ENCODE measurements at regions not wholly inside any gene's neighbourhood (a gene's known extent, or its start where the extent isn't known, plus 50 kb on each side); places are given as distances from the start of the nearest gene placed in this dataset.

DNA sequence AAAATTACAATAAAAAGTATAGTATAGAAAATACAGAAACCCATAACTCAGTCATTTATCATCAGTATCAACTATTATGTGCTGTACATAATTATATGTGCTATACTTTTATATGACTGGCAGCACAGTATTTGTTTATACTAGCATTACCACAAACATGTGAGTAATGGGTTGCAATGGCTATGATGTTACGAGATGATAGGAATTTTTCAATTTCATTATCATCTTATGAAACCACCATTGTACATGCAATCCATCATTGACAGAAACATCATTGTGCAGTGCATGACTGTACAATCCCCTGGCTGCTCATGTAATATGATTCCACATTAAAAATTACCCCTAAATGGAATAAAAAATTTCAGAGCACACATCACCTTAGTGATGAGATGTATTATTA lies 55.7 kb upstream of the TMEM229A start:
- Histone ChIP-seq H2AFZ (ENCODE audit: low read length) (no peak overlapping the region), H3F3A (ENCODE audit: insufficient read depth, low read length) (no peaks in the 10 kb centered on the region), H3K79me2 (ENCODE audit: low read length) (no peaks in the 10 kb centered on the region), H4K20me1 (ENCODE audit: insufficient read depth, low read length) (no peaks in the 10 kb centered on the region), H3K9me3 (replicated peaks; ENCODE audit: insufficient read depth, low read length) (no peaks in the 10 kb centered on the region), H3K4me1 (ENCODE audit: low read length) (no peaks in the 10 kb centered on the region), H3K27ac (ENCODE audit: low read length) (no peak overlapping the region), H3K9me2 (replicated peaks; ENCODE audit: insufficient read depth, low read length) (no peaks in the 10 kb centered on the region), H3K4me3 (ENCODE audit: low read length) (no peak overlapping the region), H3K4me2 (ENCODE audit: low read depth, low read length) (no peak overlapping the region), H3K27me3 (replicated peaks; ENCODE audit: insufficient read depth, low read length) (no peaks in the 10 kb centered on the region), H3K9ac (ENCODE audit: low read length) (no peak overlapping the region), H3K36me3 (replicated peaks; ENCODE audit: insufficient read depth, low read length) (no peaks in the 10 kb centered on the region)
- no peak for DNase-seq
- TF ChIP-seq, protein P1, sequence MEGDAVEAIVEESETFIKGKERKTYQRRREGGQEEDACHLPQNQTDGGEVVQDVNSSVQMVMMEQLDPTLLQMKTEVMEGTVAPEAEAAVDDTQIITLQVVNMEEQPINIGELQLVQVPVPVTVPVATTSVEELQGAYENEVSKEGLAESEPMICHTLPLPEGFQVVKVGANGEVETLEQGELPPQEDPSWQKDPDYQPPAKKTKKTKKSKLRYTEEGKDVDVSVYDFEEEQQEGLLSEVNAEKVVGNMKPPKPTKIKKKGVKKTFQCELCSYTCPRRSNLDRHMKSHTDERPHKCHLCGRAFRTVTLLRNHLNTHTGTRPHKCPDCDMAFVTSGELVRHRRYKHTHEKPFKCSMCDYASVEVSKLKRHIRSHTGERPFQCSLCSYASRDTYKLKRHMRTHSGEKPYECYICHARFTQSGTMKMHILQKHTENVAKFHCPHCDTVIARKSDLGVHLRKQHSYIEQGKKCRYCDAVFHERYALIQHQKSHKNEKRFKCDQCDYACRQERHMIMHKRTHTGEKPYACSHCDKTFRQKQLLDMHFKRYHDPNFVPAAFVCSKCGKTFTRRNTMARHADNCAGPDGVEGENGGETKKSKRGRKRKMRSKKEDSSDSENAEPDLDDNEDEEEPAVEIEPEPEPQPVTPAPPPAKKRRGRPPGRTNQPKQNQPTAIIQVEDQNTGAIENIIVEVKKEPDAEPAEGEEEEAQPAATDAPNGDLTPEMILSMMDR (IDR thresholded peaks at IDR 0.05; ENCODE audit: low read length): no peak
- TF ChIP-seq EZH2phosphoT487 (IDR thresholded peaks at IDR 0.05; ENCODE audit: low read length) (no peak), EZH2 (optimal IDR thresholded peaks at IDR 0.05; ENCODE audit: low read depth, low read length) (no peak)

DNA sequence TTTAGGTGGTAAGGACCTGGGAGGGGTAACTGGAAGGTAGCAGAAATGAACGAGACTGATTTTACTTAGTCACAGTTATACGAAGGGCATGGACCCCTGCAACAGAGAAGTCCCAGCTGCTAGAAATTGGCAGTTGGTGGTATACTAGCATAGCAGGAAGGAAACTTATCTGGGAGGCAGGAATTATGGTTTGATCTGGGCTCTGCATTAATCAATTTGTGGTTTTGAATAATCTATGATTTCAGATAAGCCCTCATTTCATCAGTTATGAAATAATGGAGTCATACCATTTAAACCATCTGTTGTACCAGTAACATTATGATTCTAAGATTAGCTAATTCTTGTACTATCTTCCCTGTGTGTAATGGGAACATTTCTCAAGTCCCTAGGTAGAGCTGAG lies 54.0 kb upstream of the TMEM229A start:
- Histone ChIP-seq H3F3A (ENCODE audit: insufficient read depth, low read length) (no peaks in the 10 kb centered on the region), H3K9me2 (replicated peaks; ENCODE audit: insufficient read depth, low read length) (no peaks in the 10 kb centered on the region), H2AFZ (ENCODE audit: low read length) (no peak overlapping the region), H3K36me3 (replicated peaks; ENCODE audit: insufficient read depth, low read length) (no peaks in the 10 kb centered on the region), H3K27me3 (replicated peaks; ENCODE audit: insufficient read depth, low read length) (no peaks in the 10 kb centered on the region), H3K9me3 (replicated peaks; ENCODE audit: insufficient read depth, low read length) (no peaks in the 10 kb centered on the region), H4K20me1 (ENCODE audit: insufficient read depth, low read length) (no peaks in the 10 kb centered on the region), H3K4me2 (ENCODE audit: low read depth, low read length) (no peak overlapping the region), H3K4me1 (ENCODE audit: low read length) (no peaks in the 10 kb centered on the region), H3K4me3 (ENCODE audit: low read length) (no peak overlapping the region), H3K9ac (ENCODE audit: low read length) (no peak overlapping the region), H3K27ac (ENCODE audit: low read length) (no peak overlapping the region), H3K79me2 (ENCODE audit: low read length) (no peaks in the 10 kb centered on the region)
- DNase-seq: no peak
- TF ChIP-seq, protein P1 (IDR thresholded peaks at IDR 0.05; ENCODE audit: low read length): no peak
- TF ChIP-seq EZH2phosphoT487 (IDR thresholded peaks at IDR 0.05; ENCODE audit: low read length) (no peak), EZH2 (optimal IDR thresholded peaks at IDR 0.05; ENCODE audit: low read depth, low read length) (no peak)

DNA sequence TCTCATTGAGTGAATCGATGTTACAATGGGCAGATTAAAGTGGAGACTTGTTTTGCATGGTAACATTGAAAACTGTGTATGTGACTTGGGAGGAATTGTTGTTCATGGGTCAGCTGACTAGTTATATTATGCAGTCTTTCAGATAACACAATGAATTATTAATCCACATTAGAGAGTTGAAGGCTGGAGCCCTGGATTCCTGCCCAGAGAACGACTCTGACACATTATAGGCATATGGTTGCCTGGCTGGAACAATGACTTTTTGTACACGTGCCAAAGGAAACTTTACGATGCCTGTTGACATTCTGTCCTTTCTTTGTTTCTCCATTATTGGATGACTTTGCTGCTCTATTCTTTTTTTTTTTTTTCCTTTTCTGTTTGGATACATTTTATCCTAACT lies 52.3 kb upstream of the TMEM229A start:
- no peaks in the 10 kb centered on the region for H3K9me2 ChIP-seq (replicated peaks; ENCODE audit: insufficient read depth, low read length)
- no peak overlapping the region for H2AFZ ChIP-seq (ENCODE audit: low read length)
- H3K4me2 ChIP-seq (ENCODE audit: low read depth, low read length): no peak overlapping the region
- H3K27me3 ChIP-seq (replicated peaks; ENCODE audit: insufficient read depth, low read length): no peaks in the 10 kb centered on the region
- no peak overlapping the region for H3K4me3 ChIP-seq (ENCODE audit: low read length)
- TF ChIP-seq EZH2phosphoT487 (IDR thresholded peaks at IDR 0.05; ENCODE audit: low read length): no peak
- DNase-seq: no peak
- no peak overlapping the region for H3K27ac ChIP-seq (ENCODE audit: low read length)
- no peaks in the 10 kb centered on the region for H3K79me2 ChIP-seq (ENCODE audit: low read length)
- H3K9ac ChIP-seq (ENCODE audit: low read length): no peak overlapping the region
- no peaks in the 10 kb centered on the region for H3F3A ChIP-seq (ENCODE audit: insufficient read depth, low read length)
- no peaks in the 10 kb centered on the region for H3K9me3 ChIP-seq (replicated peaks; ENCODE audit: insufficient read depth, low read length)
- H4K20me1 ChIP-seq (ENCODE audit: insufficient read depth, low read length): no peaks in the 10 kb centered on the region
- no peaks in the 10 kb centered on the region for H3K36me3 ChIP-seq (replicated peaks; ENCODE audit: insufficient read depth, low read length)
- H3K4me1 ChIP-seq (ENCODE audit: low read length): no peaks in the 10 kb centered on the region

DNA sequence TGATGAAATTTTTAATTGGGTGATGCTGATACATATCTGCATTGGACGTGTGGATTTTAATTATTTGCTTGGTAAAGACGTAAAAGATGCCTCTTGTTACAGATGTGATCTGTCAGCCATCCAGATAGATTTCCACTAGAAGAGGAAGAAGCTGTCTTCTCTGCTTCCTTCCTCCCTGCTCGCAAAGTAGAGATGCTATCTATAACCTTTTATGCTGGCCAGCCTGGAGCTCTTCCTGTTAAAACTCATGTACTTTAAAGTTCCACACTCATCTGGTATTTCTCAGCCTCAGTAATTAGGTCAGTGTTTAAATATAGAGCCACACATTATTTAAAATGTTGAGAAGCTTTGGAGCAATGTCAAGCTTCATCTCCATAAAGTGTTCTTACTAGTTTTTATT lies 51.2 kb upstream of the TMEM229A start:
- DNase-seq: no peak
- Histone ChIP-seq H4K20me1 (ENCODE audit: insufficient read depth, low read length) (no peaks in the 10 kb centered on the region), H3K9me2 (replicated peaks; ENCODE audit: insufficient read depth, low read length) (no peaks in the 10 kb centered on the region), H3K4me3 (ENCODE audit: low read length) (no peak overlapping the region), H3K36me3 (replicated peaks; ENCODE audit: insufficient read depth, low read length) (no peaks in the 10 kb centered on the region), H3K4me1 (ENCODE audit: low read length) (no peaks in the 10 kb centered on the region), H3K4me2 (ENCODE audit: low read depth, low read length) (no peak overlapping the region), H3K27me3 (replicated peaks; ENCODE audit: insufficient read depth, low read length) (no peaks in the 10 kb centered on the region), H3K79me2 (ENCODE audit: low read length) (no peaks in the 10 kb centered on the region), H2AFZ (ENCODE audit: low read length) (no peak overlapping the region), H3F3A (ENCODE audit: insufficient read depth, low read length) (no peaks in the 10 kb centered on the region), H3K9ac (ENCODE audit: low read length) (no peak overlapping the region), H3K9me3 (replicated peaks; ENCODE audit: insufficient read depth, low read length) (no peaks in the 10 kb centered on the region), H3K27ac (ENCODE audit: low read length) (no peak overlapping the region)
- no peak for TF ChIP-seq EZH2phosphoT487 (IDR thresholded peaks at IDR 0.05; ENCODE audit: low read length)
- TF ChIP-seq, protein P1 (IDR thresholded peaks at IDR 0.05; ENCODE audit: low read length): no peak
- TF ChIP-seq EZH2 (optimal IDR thresholded peaks at IDR 0.05; ENCODE audit: low read depth, low read length): no peak

Measured in MM.1S (cell line).